ENCODE measurements at regions not wholly inside any gene's neighbourhood (a gene's known extent, or its start where the extent isn't known, plus 50 kb on each side); places are given as distances from the start of the nearest gene placed in this dataset.

DNA sequence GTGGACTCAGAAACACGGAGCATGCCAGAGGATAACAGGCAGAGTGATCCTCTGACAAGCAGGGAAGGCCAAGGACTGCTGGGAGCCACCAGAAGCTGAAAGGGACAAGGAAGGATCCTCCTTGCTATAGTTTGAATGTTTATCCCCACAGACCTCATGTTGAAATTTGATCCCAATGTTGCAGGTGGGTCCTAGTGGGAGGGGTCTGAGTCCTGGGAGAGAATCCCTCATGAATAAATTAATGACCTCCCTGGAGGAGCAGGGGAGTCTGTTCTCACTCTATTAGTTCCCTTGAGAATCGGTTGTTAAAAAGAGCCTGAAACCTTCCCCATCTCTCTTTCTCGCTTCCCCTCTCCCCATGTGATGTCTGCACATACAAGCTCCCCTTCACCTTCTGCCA is 124.4 kb downstream of the FBXO15 start:
- Histone ChIP-seq H3K4me1 (ENCODE audit: control insufficient read depth, insufficient read depth, low read length) (no peaks in the 10 kb centered on the region), H3K4me2 (ENCODE audit: control insufficient read depth, insufficient read depth) (no peak overlapping the region), H3K27me3 (replicated peaks in 1 of 2; ENCODE audit: control insufficient read depth in 2 of 2, insufficient read depth in 2 of 2, low read length in 1 of 2) (no peaks in the 10 kb centered on the region; a peak in 2 of 4 replicates), H3K4me3 (no peak overlapping the region), H4K20me1 (ENCODE audit: control insufficient read depth, insufficient read depth) (no peaks in the 10 kb centered on the region), H2AFZ (ENCODE audit: control insufficient read depth, low read depth, low read length) (no peak overlapping the region), H3K79me2 (ENCODE audit: control insufficient read depth, insufficient read depth, low read length) (no peaks in the 10 kb centered on the region), H3K9ac (ENCODE audit: control insufficient read depth, insufficient read depth, low read length) (no peak overlapping the region), H3K27ac (ENCODE audit: control insufficient read depth, insufficient read depth) (no peak overlapping the region), H3K9me3 (replicated peaks; ENCODE audit: control insufficient read depth, insufficient read depth, low read length) (no peaks in the 10 kb centered on the region), H3K36me3 (ENCODE audit: control insufficient read depth in 2 of 2, insufficient read depth in 2 of 2, low read length in 1 of 2) (no peaks in the 10 kb centered on the region)
- FAIRE-seq: no peak
- no peak for TF ChIP-seq WRNIP1 (IDR thresholded peaks at IDR 0.05; ENCODE audit: borderline replicate concordance, low read depth, low read length)
- intact Hi-C loops (cut with micrococcal nuclease; ENCODE audit: unreplicated experiment) (no loop called here), in situ Hi-C loops (cut with MboI) (no loop called here)
- ChIA-PET CTCF (no interaction called here), SMC1A (ENCODE audit: uncharacterized antibody, unreplicated experiment) (no interaction called here), RAD21 (ENCODE audit: unreplicated experiment) (no interaction called here), POLR2A (no interaction called here)
- no TSS peak for BruUV-seq (replicated peaks)
- 5% methylated on average over 3 of the region's 3 CpGs for WGBS (ENCODE audit: insufficient coverage, insufficient replicate concordance, low lambda C conversion rate, missing lambda C conversion rate)
- no peak for DNase-seq (ENCODE audit: low read depth, low spot score)
- no peak for ATAC-seq

DNA sequence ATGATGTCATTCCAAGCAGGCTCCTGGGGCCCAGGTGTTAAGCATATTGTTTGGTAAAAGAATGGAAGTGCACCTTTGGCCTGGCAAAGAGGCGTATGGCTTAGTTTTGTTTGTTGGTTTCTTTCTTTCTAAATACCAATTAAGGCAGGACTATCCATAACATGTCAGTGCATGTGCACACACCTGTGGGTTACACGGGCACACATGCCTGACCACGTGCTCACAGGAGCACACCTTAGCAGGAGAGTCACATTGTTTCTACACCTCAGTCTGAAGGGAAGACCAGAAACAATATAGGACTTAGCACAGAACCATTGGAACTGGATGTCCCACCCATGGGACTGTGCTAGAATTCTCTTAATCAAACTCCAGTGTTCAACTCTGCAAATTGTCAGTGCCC is 127.8 kb downstream of the FBXO15 start:
- 21% methylated on average over 3 of the region's 3 CpGs for WGBS (ENCODE audit: insufficient coverage, insufficient replicate concordance, low lambda C conversion rate, missing lambda C conversion rate)
- no peak overlapping the region for H3K27ac ChIP-seq (ENCODE audit: control insufficient read depth, insufficient read depth)
- intact Hi-C loops (cut with micrococcal nuclease; ENCODE audit: unreplicated experiment): no loop called here
- no peak overlapping the region for H3K4me2 ChIP-seq (ENCODE audit: control insufficient read depth, insufficient read depth)
- H3K9me3 ChIP-seq (replicated peaks; ENCODE audit: control insufficient read depth, insufficient read depth, low read length): no peaks in the 10 kb centered on the region
- H3K36me3 ChIP-seq (ENCODE audit: control insufficient read depth in 2 of 2, insufficient read depth in 2 of 2, low read length in 1 of 2): no peaks in the 10 kb centered on the region
- no peak overlapping the region for H3K9ac ChIP-seq (ENCODE audit: control insufficient read depth, insufficient read depth, low read length)
- no peak overlapping the region for H2AFZ ChIP-seq (ENCODE audit: control insufficient read depth, low read depth, low read length)
- H3K79me2 ChIP-seq (ENCODE audit: control insufficient read depth, insufficient read depth, low read length): no peaks in the 10 kb centered on the region
- H3K4me3 ChIP-seq: no peak overlapping the region
- ChIA-PET POLR2A (no interaction called here), SMC1A (ENCODE audit: uncharacterized antibody, unreplicated experiment) (no interaction called here), CTCF (no interaction called here), RAD21 (ENCODE audit: unreplicated experiment) (no interaction called here)
- no peaks in the 10 kb centered on the region for H4K20me1 ChIP-seq (ENCODE audit: control insufficient read depth, insufficient read depth)
- no peak for FAIRE-seq
- no peaks in the 10 kb centered on the region for H3K4me1 ChIP-seq (ENCODE audit: control insufficient read depth, insufficient read depth, low read length)
- no TSS peak for BruUV-seq (replicated peaks)
- no peaks in the 10 kb centered on the region; a peak in 2 of 4 replicates for H3K27me3 ChIP-seq (replicated peaks in 1 of 2; ENCODE audit: control insufficient read depth in 2 of 2, insufficient read depth in 2 of 2, low read length in 1 of 2)
- TF ChIP-seq KLF5 (IDR thresholded peaks at IDR 0.05; ENCODE audit: partially characterized antibody): no peak
- no peak for TF ChIP-seq JUNB (IDR thresholded peaks at IDR 0.05)
- no peak for TF ChIP-seq NFYA (IDR thresholded peaks at IDR 0.05; ENCODE audit: borderline replicate concordance, low read depth, low read length)
- no peak for TF ChIP-seq MEF2A (IDR thresholded peaks at IDR 0.05; ENCODE audit: insufficient read depth, low read depth, low read length)
- TF ChIP-seq PAX8 (IDR thresholded peaks at IDR 0.05): no peak
- TF ChIP-seq ASH2L (IDR thresholded peaks at IDR 0.05; ENCODE audit: borderline replicate concordance, low read depth): no peak
- no peak for TF ChIP-seq BACH1 (IDR thresholded peaks at IDR 0.05; ENCODE audit: borderline replicate concordance)
- no peak for ATAC-seq
- in situ Hi-C loops (cut with MboI): no loop called here
- no peak for DNase-seq (ENCODE audit: low read depth, low spot score)
